CD4-positive, alpha-beta T cell (primary cell): ENCODE measurements at regions not wholly inside any gene's neighbourhood (a gene's known extent, or its start where the extent isn't known, plus 50 kb on each side); places are given as distances from the start of the nearest gene placed in this dataset.

Experiments used
- ATAC-seq: fragments of 200-7000 bp; cut with Tn5 transposase; one replicate; pipeline ENCODE4 v1.10.0; 2022; ENCODE audit warnings: mild to moderate bottlenecking; ENCODE audit not compliant: poor library complexity
- CTCF ChIA-PET: fragments of 350-600 bp; sonication (Branson Sonifier 250); formaldehyde crosslinking; loops from one replicate; lab custom pipeline; 2021; ENCODE audit warnings: antibody characterized with exemption, inconsistent platforms; lab: Charles Lee
- POLR2A ChIA-PET: fragments of 350-600 bp; sonication (Branson Sonifier 250); formaldehyde crosslinking; loops from one replicate; lab custom pipeline; 2021; ENCODE audit warnings: antibody characterized with exemption, inconsistent platforms; lab: Charles Lee
- DNase-seq, 14 experiments: peaks; one replicate each; pipeline ENCODE4 v3.0.0-alpha.2; 2013 to 2020; ENCODE audit warnings: mixed read lengths in 2 of 14
- H3K27ac ChIP-seq, 2 donors: one replicate each; pipeline versions ENCODE4 v1.5.1 to v1.7.0; 2013; ENCODE audit warnings: low read length in 2 of 2, low read depth in 1 of 2, mild to moderate bottlenecking in 1 of 2
- H3K27me3 ChIP-seq, 2 experiments: 1 replicate in 1 of 2; 2 replicates in 1 of 2; pipeline versions ENCODE4 v1.6.1 to v1.7.0; 2013; ENCODE audit warnings: low read length in 2 of 2, control low read depth in 1 of 2, mild to moderate bottlenecking in 1 of 2, moderate library complexity in 1 of 2; ENCODE audit not compliant: insufficient read depth in 2 of 2, control insufficient read depth in 1 of 2
- H3K36me3 ChIP-seq: one replicate; pipeline ENCODE4 v1.6.1; 2013; ENCODE audit warnings: low read length, control low read depth; ENCODE audit not compliant: insufficient read depth
- H3K4me1 ChIP-seq: one replicate; pipeline ENCODE4 v1.6.1; 2013; ENCODE audit warnings: low read length, control low read depth; ENCODE audit not compliant: insufficient read depth
- H3K4me3 ChIP-seq: one replicate; pipeline ENCODE4 v1.5.1; 2013; ENCODE audit warnings: mild to moderate bottlenecking, low read length, moderate library complexity
- H3K9me3 ChIP-seq, 2 experiments: 1 replicate in 1 of 2; 2 replicates in 1 of 2; pipeline versions ENCODE4 v1.6.1 to v1.7.0; 2013; ENCODE audit warnings: low read length in 2 of 2, mild to moderate bottlenecking in 2 of 2, control low read depth in 1 of 2, moderate library complexity in 1 of 2; ENCODE audit not compliant: control insufficient read depth in 1 of 2, insufficient read depth in 1 of 2
- H3K27ac Mint-ChIP-seq: one replicate; pipeline ENCODE4 v1.8.0; 2020; ENCODE audit warnings: mixed read lengths
- H3K27me3 Mint-ChIP-seq: one replicate; pipeline ENCODE4 v1.8.0; 2021; ENCODE audit warnings: mixed read lengths
- H3K36me3 Mint-ChIP-seq: one replicate; pipeline ENCODE4 v1.8.0; 2021; ENCODE audit warnings: low read depth, mixed read lengths
- H3K4me1 Mint-ChIP-seq: one replicate; pipeline ENCODE4 v1.8.0; 2021; ENCODE audit warnings: low read depth, mixed read lengths
- H3K4me3 Mint-ChIP-seq: one replicate; pipeline ENCODE4 v1.8.0; 2020; ENCODE audit warnings: mild to moderate bottlenecking, mixed read lengths
- H3K9me3 Mint-ChIP-seq: one replicate; pipeline ENCODE4 v1.8.0; 2020; ENCODE audit warnings: mixed read lengths
- intact Hi-C, 2 experiments: fragments of 100-400 bp; cut with DNase I in 1 of 2; cut with micrococcal nuclease in 1 of 2; formaldehyde crosslinking; loops; one replicate each; pipeline versions ENCODE4 v1.15.1 to v1.9.0; 2023 to 2025; cut with DNase I, micrococcal nuclease
- TF ChIP-seq, protein P1 (sequence below): fragments of 200-600 bp; IDR thresholded peaks from one replicate; pipeline ENCODE4 v1.8.0; 2022; ENCODE audit warnings: antibody characterized with exemption, mild to moderate bottlenecking

DNA sequence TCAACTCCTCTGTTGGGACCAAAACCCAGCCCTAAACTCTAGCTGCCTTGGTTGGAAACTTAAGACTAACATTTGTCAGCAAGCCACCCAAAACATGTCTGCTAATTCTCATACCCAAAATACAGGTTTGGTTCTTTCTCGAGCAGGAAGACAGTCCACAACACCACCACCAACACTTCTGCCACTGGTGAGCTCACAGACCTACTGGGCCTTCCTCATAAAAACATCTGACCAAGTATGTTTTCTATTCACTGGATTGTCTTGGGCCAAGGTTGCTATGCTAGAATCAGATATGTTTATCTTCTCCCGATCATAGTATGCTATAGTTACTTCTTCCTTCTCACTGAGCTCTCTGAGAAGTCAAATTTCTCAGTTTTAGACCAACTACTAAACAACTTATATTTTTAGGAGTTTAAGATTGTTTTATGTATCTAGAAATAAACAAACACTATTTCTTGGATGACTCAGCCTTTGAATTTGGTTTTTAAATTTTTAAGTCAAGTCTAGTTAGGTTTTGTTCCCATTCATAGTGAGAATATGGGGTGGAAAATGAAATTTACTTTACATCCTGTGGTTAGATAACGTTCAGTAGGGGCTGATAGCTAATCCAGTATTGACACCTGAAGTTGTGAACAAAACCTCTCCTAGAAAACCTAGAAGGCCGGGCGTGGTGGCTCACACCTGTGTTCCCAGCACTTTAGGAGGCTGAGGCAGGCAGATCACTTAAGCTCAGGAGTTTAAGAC lies 360.5 kb downstream of the RSL24D1 start:
- ATAC-seq (no peak), DNase-seq (no peak)
- Mint-ChIP-seq H3K27ac (no peak overlapping the region), H3K9me3 (no peaks in the 10 kb centered on the region), H3K4me3 (no peak overlapping the region), H3K4me1 (no peaks in the 10 kb centered on the region), H3K27me3 (no peaks in the 10 kb centered on the region), H3K36me3 (no peaks in the 10 kb centered on the region)
- Histone ChIP-seq H3K4me3 (no peak overlapping the region), H3K27me3 (no peaks in the 10 kb centered on the region), H3K9me3 (no peaks in the 10 kb centered on the region), H3K27ac (no peak overlapping the region), H3K36me3 (no peaks in the 10 kb centered on the region), H3K4me1 (no peaks in the 10 kb centered on the region)
- CTCF ChIA-PET: no interaction called here
- POLR2A ChIA-PET: no interaction called here
- TF ChIP-seq, protein P1, sequence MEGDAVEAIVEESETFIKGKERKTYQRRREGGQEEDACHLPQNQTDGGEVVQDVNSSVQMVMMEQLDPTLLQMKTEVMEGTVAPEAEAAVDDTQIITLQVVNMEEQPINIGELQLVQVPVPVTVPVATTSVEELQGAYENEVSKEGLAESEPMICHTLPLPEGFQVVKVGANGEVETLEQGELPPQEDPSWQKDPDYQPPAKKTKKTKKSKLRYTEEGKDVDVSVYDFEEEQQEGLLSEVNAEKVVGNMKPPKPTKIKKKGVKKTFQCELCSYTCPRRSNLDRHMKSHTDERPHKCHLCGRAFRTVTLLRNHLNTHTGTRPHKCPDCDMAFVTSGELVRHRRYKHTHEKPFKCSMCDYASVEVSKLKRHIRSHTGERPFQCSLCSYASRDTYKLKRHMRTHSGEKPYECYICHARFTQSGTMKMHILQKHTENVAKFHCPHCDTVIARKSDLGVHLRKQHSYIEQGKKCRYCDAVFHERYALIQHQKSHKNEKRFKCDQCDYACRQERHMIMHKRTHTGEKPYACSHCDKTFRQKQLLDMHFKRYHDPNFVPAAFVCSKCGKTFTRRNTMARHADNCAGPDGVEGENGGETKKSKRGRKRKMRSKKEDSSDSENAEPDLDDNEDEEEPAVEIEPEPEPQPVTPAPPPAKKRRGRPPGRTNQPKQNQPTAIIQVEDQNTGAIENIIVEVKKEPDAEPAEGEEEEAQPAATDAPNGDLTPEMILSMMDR: no peak
- intact Hi-C loops: no loop called here

DNA sequence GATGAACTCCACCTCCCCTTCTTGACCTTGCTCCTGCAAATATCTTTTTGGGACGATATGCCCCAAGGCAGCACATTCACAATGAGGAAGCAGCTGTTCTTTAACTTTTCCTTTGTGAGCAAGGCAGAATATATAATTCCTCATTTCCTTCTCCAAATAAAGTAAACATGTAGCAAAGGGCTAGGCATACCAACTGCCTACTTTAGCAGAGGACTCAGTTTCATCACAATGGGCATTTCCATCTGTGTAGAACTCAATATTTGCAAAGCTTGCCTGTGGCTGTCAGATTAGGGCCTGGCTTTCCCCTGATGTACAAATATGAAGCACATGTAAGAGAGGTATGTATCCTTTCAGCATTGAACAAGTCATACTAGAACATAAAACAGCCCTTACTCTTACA lies 366.9 kb downstream of the RSL24D1 start:
- H3K27me3 Mint-ChIP-seq: no peaks in the 10 kb centered on the region
- ChIA-PET CTCF (no interaction called here), POLR2A (no interaction called here)
- H3K4me3 ChIP-seq: no peak overlapping the region
- no peak overlapping the region for H3K4me3 Mint-ChIP-seq
- DNase-seq (no peak), ATAC-seq (no peak)
- H3K27ac ChIP-seq: no peak overlapping the region
- H3K36me3 Mint-ChIP-seq: no peaks in the 10 kb centered on the region
- no peaks in the 10 kb centered on the region for H3K4me1 Mint-ChIP-seq
- H3K27ac Mint-ChIP-seq: no peak overlapping the region
- no peaks in the 10 kb centered on the region for H3K4me1 ChIP-seq
- intact Hi-C loops: no loop called here
- H3K36me3 ChIP-seq: no peaks in the 10 kb centered on the region
- no peaks in the 10 kb centered on the region for H3K27me3 ChIP-seq
- peaks cover 10% of the 10 kb centered on the region for H3K9me3 Mint-ChIP-seq
- peaks cover 0 to 2% of the 10 kb centered on the region in 2 experiments for H3K9me3 ChIP-seq
- TF ChIP-seq, protein P1: no peak

- intact Hi-C loops: no loop called here
- peaks cover 8% of the 10 kb centered on the region for H3K9me3 Mint-ChIP-seq
- H3K4me3 ChIP-seq: no peak overlapping the region
- ATAC-seq (no peak), DNase-seq (no peak)
- H3K27me3 Mint-ChIP-seq: no peaks in the 10 kb centered on the region
- CTCF ChIA-PET: no interaction called here
- POLR2A ChIA-PET: no interaction called here
- no peaks in the 10 kb centered on the region for H3K36me3 Mint-ChIP-seq
- TF ChIP-seq, protein P1: no peak
- H3K4me1 ChIP-seq: no peaks in the 10 kb centered on the region
- no peak overlapping the region for H3K27ac Mint-ChIP-seq
- H3K36me3 ChIP-seq: no peaks in the 10 kb centered on the region
- H3K4me3 Mint-ChIP-seq: no peak overlapping the region
- no peak overlapping the region for H3K27ac ChIP-seq
- peaks cover 0 to 4% of the 10 kb centered on the region in 2 experiments for H3K9me3 ChIP-seq
- H3K27me3 ChIP-seq: no peaks in the 10 kb centered on the region
- H3K4me1 Mint-ChIP-seq: no peaks in the 10 kb centered on the region
Measured at GRCh38 chr15:54820811-54821210, 375.9 kb downstream of the RSL24D1 start.
